Endothelial cell of umbilical vein (primary cell): ENCODE measurements at regions not wholly inside any gene's neighbourhood (a gene's known extent, or its start where the extent isn't known, plus 50 kb on each side); places are given as distances from the start of the nearest gene placed in this dataset.

ENCODE experiments used
- BruUV-seq: library from RNA; stranded (reverse); fragments of 400-500 nt; replicated peaks from 2 replicates; lab custom pipeline; 2021; lab: Mats Ljungman, UMichigan
- CTCF ChIA-PET: fragments of 300-600, 350-600 bp; sonication (Branson Sonifier 250); formaldehyde crosslinking; loops from one replicate; lab custom pipeline; 2021; ENCODE audit warnings: antibody characterized with exemption, inconsistent platforms; lab: Charles Lee
- POLR2A ChIA-PET: fragments of 300-600, 350-600 bp; sonication (Branson Sonifier 250); formaldehyde crosslinking; loops from one replicate; lab custom pipeline; 2021; ENCODE audit warnings: antibody characterized with exemption, inconsistent platforms; lab: Charles Lee
- DNase-seq: peaks from one replicate; pipeline ENCODE4 v3.0.0-alpha.2; 2011; ENCODE audit warnings: low read depth, low spot score
- FAIRE-seq: peaks from 2 replicates; lab custom pipeline; 2011; peaks lifted over from hg19 to GRCh38; lab: Jason Lieb, UNC
- H2AFZ ChIP-seq: 2 replicates; pipeline ENCODE4 v1.6.0; 2012; ENCODE audit warnings: low read depth, low read length, control low read depth, inconsistent platforms
- H3K27ac ChIP-seq: 2 replicates; pipeline ENCODE4 v1.5.1; 2011; ENCODE audit warnings: low read depth, mild to moderate bottlenecking, control low read depth, low read length, moderate library complexity; ENCODE audit not compliant: insufficient read depth
- H3K27me3 ChIP-seq, 2 experiments: 2 replicates each; pipeline versions ENCODE4 v1.6.0 to v1.6.1; 2011; ENCODE audit warnings: low read length in 2 of 2, mixed read lengths in 1 of 2; ENCODE audit not compliant: control insufficient read depth in 2 of 2, insufficient read depth in 2 of 2
- H3K36me3 ChIP-seq, 2 experiments: 2 replicates in 1 of 2; 3 replicates in 1 of 2; pipeline ENCODE4 v1.5.1; 2011; ENCODE audit warnings: low read length in 2 of 2, mild to moderate bottlenecking in 1 of 2, moderate library complexity in 1 of 2; ENCODE audit not compliant: control insufficient read depth in 2 of 2, insufficient read depth in 2 of 2; ENCODE audit errors: extremely low read depth in 1 of 2
- H3K4me1 ChIP-seq: 3 replicates; pipeline ENCODE4 v1.5.1; 2011; ENCODE audit warnings: mild to moderate bottlenecking, low read length; ENCODE audit not compliant: control insufficient read depth, insufficient read depth; ENCODE audit errors: extremely low read depth
- H3K4me2 ChIP-seq: 2 replicates; pipeline ENCODE4 v1.6.1; 2011; ENCODE audit warnings: low read length, control low read depth, mixed read lengths; ENCODE audit not compliant: insufficient read depth
- H3K4me3 ChIP-seq, 3 experiments: fragments of 200-600 bp in 1 of 3; sonication (generic), shearing (Covaris generic) in 1 of 3; replicated peaks in 1 of 3; 2 replicates each; pipeline ENCODE4 v1.5.1; 2011 to 2016; ENCODE audit warnings: control low read depth in 3 of 3, low read length in 3 of 3, mild to moderate bottlenecking in 2 of 3, inconsistent platforms in 1 of 3, low read depth in 1 of 3, moderate library complexity in 1 of 3; ENCODE audit not compliant: insufficient read depth in 1 of 3
- H3K79me2 ChIP-seq: 2 replicates; pipeline ENCODE4 v1.6.0; 2012; ENCODE audit warnings: low read length, inconsistent platforms; ENCODE audit not compliant: control insufficient read depth, insufficient read depth
- H3K9ac ChIP-seq: replicated peaks from 2 replicates; pipeline ENCODE3; 2011; ENCODE audit warnings: low read length, control low read depth; ENCODE audit not compliant: insufficient read depth; ENCODE audit errors: extremely low read depth
- H3K9me1 ChIP-seq: replicated peaks from 3 replicates; pipeline ENCODE4 v1.6.0; 2011; ENCODE audit warnings: mild to moderate bottlenecking, low read length; ENCODE audit not compliant: control insufficient read depth, insufficient read depth; ENCODE audit errors: extremely low read depth
- H3K9me3 ChIP-seq: replicated peaks from 2 replicates; pipeline ENCODE4 v1.5.1; 2012; ENCODE audit warnings: low read length, inconsistent platforms; ENCODE audit not compliant: control insufficient read depth, insufficient read depth
- H4K20me1 ChIP-seq: replicated peaks from 2 replicates; pipeline ENCODE3; 2011; ENCODE audit warnings: mild to moderate bottlenecking, low read length; ENCODE audit not compliant: control insufficient read depth, insufficient read depth; ENCODE audit errors: extremely low read depth
- EZH2 ChIP-seq: IDR thresholded peaks from 2 replicates; pipeline ENCODE4 v1.6.1; 2012; ENCODE audit warnings: borderline replicate concordance, low read depth, mild to moderate bottlenecking, moderate library complexity, low read length, inconsistent platforms; ENCODE audit not compliant: severe bottlenecking
- FOS ChIP-seq: IDR thresholded peaks from 2 replicates; pipeline ENCODE4 v1.6.1; 2011; ENCODE audit warnings: mild to moderate bottlenecking, low read length, moderate library complexity, borderline replicate concordance; ENCODE audit not compliant: insufficient read depth
- GATA2 ChIP-seq: IDR thresholded peaks from 2 replicates; pipeline ENCODE4 v1.7.0; 2011; ENCODE audit warnings: low read depth, mild to moderate bottlenecking, moderate library complexity, mixed read lengths, low read length; ENCODE audit not compliant: insufficient read length, insufficient read depth
- JUN ChIP-seq: IDR thresholded peaks from 2 replicates; pipeline ENCODE4 v1.6.1; 2011; ENCODE audit warnings: borderline replicate concordance, low read depth; ENCODE audit not compliant: insufficient read length, insufficient read depth
- MAX ChIP-seq: IDR thresholded peaks from 2 replicates; pipeline ENCODE4 v1.6.1; 2011; ENCODE audit not compliant: insufficient read depth, insufficient read length
- MYC ChIP-seq: IDR thresholded peaks from one replicate; pipeline ENCODE4 v1.6.1; 2011; ENCODE audit warnings: mild to moderate bottlenecking, low read depth, low read length
- POLR2A ChIP-seq: IDR thresholded peaks from 2 replicates; pipeline ENCODE4 v1.6.1; 2012; ENCODE audit warnings: low read depth, mild to moderate bottlenecking, control low read depth, low read length
- POLR2AphosphoS5 ChIP-seq: IDR thresholded peaks from 2 replicates; pipeline ENCODE4 v1.6.1; 2012; ENCODE audit warnings: low read depth, mild to moderate bottlenecking, control low read depth, low read length, moderate library complexity; ENCODE audit not compliant: insufficient read depth
- dilution Hi-C: fragments of 300-500 bp; cut with MboI; formaldehyde crosslinking; loops from one replicate; pipeline ENCODE4 v1.15.0; 2019; ENCODE audit warnings: low sequenced_read_pairs; ENCODE audit not compliant: extremely low pct_ligation_motif_present
- intact Hi-C: fragments of 100-400 bp; cut with micrococcal nuclease; formaldehyde crosslinking; loops from one replicate; pipeline ENCODE4 v1.10.0; 2022
- TF ChIP-seq, protein P1 (sequence below), 2 donors: IDR thresholded peaks; 1 replicate in 1 of 2; 2 replicates in 1 of 2; pipeline ENCODE4 v1.5.1; 2011; ENCODE audit warnings: low read length in 2 of 2, mild to moderate bottlenecking in 2 of 2, moderate library complexity in 2 of 2, control low read depth in 1 of 2, inconsistent platforms in 1 of 2, low read depth in 1 of 2; ENCODE audit not compliant: insufficient read depth in 1 of 2; ENCODE audit errors: extremely low read depth in 1 of 2

- DNase-seq, result no peak
- no peak overlapping the region for H3K4me3 ChIP-seq
- no peaks in the 10 kb centered on the region for H4K20me1 ChIP-seq
- peaks cover 13% of the 10 kb centered on the region for H3K79me2 ChIP-seq
- no peaks in the 10 kb centered on the region for H3K9me1 ChIP-seq
- no peaks in the 10 kb centered on the region for H3K9me3 ChIP-seq
- peak overlapping the region; percentile 94 for H3K4me2 ChIP-seq
- intact Hi-C loops, result loop anchor here (5.0 kb wide), 3 partner anchors 156 to 314 kb away; no protein-coding TSS in a partner anchor
- H3K9ac ChIP-seq, result peak overlapping the region; percentile 24
- H3K36me3 ChIP-seq, result no peaks in the 10 kb centered on the region
- peaks cover 28% of the 10 kb centered on the region for H3K4me1 ChIP-seq
- FAIRE-seq, result peak; percentile 12
- peak overlapping the region; percentile 20 for H3K27ac ChIP-seq
- H3K27me3 ChIP-seq, result no peaks in the 10 kb centered on the region
- CTCF ChIA-PET, result interaction anchor here (1.2 kb wide), 1 partner anchor 106 kb away, joined by 3 read pairs; no protein-coding TSS in a partner anchor
- no peak overlapping the region for H2AFZ ChIP-seq
- dilution Hi-C loops, result no loop called here
- BruUV-seq, result no TSS peak
- POLR2A ChIA-PET, result no interaction called here
- TF ChIP-seq EZH2, result no peak
- no peak for TF ChIP-seq POLR2A
- TF ChIP-seq POLR2AphosphoS5, result no peak
- TF ChIP-seq, protein P1, sequence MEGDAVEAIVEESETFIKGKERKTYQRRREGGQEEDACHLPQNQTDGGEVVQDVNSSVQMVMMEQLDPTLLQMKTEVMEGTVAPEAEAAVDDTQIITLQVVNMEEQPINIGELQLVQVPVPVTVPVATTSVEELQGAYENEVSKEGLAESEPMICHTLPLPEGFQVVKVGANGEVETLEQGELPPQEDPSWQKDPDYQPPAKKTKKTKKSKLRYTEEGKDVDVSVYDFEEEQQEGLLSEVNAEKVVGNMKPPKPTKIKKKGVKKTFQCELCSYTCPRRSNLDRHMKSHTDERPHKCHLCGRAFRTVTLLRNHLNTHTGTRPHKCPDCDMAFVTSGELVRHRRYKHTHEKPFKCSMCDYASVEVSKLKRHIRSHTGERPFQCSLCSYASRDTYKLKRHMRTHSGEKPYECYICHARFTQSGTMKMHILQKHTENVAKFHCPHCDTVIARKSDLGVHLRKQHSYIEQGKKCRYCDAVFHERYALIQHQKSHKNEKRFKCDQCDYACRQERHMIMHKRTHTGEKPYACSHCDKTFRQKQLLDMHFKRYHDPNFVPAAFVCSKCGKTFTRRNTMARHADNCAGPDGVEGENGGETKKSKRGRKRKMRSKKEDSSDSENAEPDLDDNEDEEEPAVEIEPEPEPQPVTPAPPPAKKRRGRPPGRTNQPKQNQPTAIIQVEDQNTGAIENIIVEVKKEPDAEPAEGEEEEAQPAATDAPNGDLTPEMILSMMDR (IDR thresholded peaks at IDR 0.05; ENCODE audit: extremely low read depth in 1 of 2, insufficient read depth in 1 of 2, low read depth in 1 of 2, low read length in 2 of 2), result no peak
- TF ChIP-seq GATA2, result no peak
- TF ChIP-seq FOS, result no peak
- TF ChIP-seq MYC, result no peak
- TF ChIP-seq JUN, result no peak
- TF ChIP-seq MAX, result no peak
Measured at GRCh38 chr14:89616425-89616824, 199.4 kb upstream of the FOXN3 start.
